OCI-LY3 (cell line): ENCODE measurements at regions not wholly inside any gene's neighbourhood (a gene's known extent, or its start where the extent isn't known, plus 50 kb on each side); places are given as distances from the start of the nearest gene placed in this dataset.

Source experiments
- CTCF ChIP-seq: fragments of 200-600, 300-600 bp; sonication (generic); IDR thresholded peaks from 2 replicates; pipeline ENCODE4 v1.5.1; 2014; ENCODE audit warnings: antibody characterized with exemption, low read length, low read depth
- EZH2phosphoT487 ChIP-seq: fragments of 200-600 bp; shearing (Covaris generic); IDR thresholded peaks from 2 replicates; pipeline ENCODE4 v1.6.1; 2018; ENCODE audit warnings: antibody characterized with exemption, mixed run types, low read depth

- TF ChIP-seq CTCF (no peak), EZH2phosphoT487 (no peak)
Measured at GRCh38 chr9:99366183-99366582, 144.1 kb downstream of the SEC61B start.
